ENCODE measurements at regions not wholly inside any gene's neighbourhood (a gene's known extent, or its start where the extent isn't known, plus 50 kb on each side); places are given as distances from the start of the nearest gene placed in this dataset.

DNA sequence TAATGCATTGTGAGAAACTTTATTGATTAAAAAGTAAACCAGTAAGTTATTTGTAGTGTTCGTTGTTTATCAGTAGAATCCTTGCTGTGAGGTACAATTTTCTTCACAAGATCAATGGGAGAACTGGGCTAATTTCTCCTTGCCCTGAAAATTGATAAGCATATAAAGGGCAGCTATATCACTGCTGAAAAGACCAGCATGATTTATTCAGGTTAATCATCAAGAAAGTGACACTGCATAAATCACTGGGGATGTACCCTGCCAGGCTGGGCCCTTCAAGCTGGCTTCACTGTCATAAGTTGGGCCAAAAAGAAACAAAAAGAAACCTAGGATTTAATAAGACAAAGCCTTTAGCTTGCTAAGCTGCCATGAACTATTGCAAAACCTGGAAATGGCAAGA is 746.7 kb downstream of the STPG2 start:
- H3K4me1 ChIP-seq (ENCODE audit: control insufficient read depth in 1 of 2, insufficient read depth in 2 of 2, low read length in 2 of 2), result no peaks in the 10 kb centered on the region
- intact Hi-C loops (cut with micrococcal nuclease), result no loop called here
- TF ChIP-seq, protein P1, sequence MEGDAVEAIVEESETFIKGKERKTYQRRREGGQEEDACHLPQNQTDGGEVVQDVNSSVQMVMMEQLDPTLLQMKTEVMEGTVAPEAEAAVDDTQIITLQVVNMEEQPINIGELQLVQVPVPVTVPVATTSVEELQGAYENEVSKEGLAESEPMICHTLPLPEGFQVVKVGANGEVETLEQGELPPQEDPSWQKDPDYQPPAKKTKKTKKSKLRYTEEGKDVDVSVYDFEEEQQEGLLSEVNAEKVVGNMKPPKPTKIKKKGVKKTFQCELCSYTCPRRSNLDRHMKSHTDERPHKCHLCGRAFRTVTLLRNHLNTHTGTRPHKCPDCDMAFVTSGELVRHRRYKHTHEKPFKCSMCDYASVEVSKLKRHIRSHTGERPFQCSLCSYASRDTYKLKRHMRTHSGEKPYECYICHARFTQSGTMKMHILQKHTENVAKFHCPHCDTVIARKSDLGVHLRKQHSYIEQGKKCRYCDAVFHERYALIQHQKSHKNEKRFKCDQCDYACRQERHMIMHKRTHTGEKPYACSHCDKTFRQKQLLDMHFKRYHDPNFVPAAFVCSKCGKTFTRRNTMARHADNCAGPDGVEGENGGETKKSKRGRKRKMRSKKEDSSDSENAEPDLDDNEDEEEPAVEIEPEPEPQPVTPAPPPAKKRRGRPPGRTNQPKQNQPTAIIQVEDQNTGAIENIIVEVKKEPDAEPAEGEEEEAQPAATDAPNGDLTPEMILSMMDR (IDR thresholded peaks at IDR 0.05), result no peak
- H4K20me1 ChIP-seq (ENCODE audit: insufficient read depth, low read length), result no peaks in the 10 kb centered on the region
- H3K9ac ChIP-seq (ENCODE audit: insufficient read depth, low read length, poor library complexity, severe bottlenecking), result no peak overlapping the region
- no peak overlapping the region for H3K4me3 Mint-ChIP-seq
- no peaks in the 10 kb centered on the region for H3K27me3 ChIP-seq (ENCODE audit: control insufficient read depth in 2 of 2, insufficient read depth in 2 of 2, low read length in 2 of 2)
- H3K36me3 ChIP-seq (replicated peaks in 1 of 2; ENCODE audit: control insufficient read depth in 1 of 2, insufficient read depth in 2 of 2, low read length in 2 of 2), result no peaks in the 10 kb centered on the region
- peaks cover 6 to 20% (median 10%) of the 10 kb centered on the region in 7 donors for H3K9me3 Mint-ChIP-seq
- no peak overlapping the region for H3K27ac Mint-ChIP-seq
- H3K9me3 ChIP-seq (replicated peaks in 1 of 2; ENCODE audit: control insufficient read depth in 1 of 2, insufficient read depth in 1 of 2, low read length in 2 of 2), result peaks cover 6 to 7% of the 10 kb centered on the region in 2 donors
- H3K4me1 Mint-ChIP-seq, result no peaks in the 10 kb centered on the region
- H3K36me3 Mint-ChIP-seq, result no peaks in the 10 kb centered on the region
- peaks cover 0 to 2% (median under 1%) of the 10 kb centered on the region in 3 donors for H3K27me3 Mint-ChIP-seq (ENCODE audit: low read depth in 3 of 3)
- no peak overlapping the region for H3K27ac ChIP-seq (ENCODE audit: low read depth in 1 of 2, low read length in 2 of 2)
- H3K4me2 ChIP-seq (replicated peaks; ENCODE audit: extremely low read depth, low read length, poor library complexity, severe bottlenecking), result no peak overlapping the region
- H2AFZ ChIP-seq (ENCODE audit: insufficient read depth, low read depth, low read length, poor library complexity, severe bottlenecking), result no peak overlapping the region
- no peaks in the 10 kb centered on the region for H3K79me2 ChIP-seq (ENCODE audit: insufficient read depth, low read length)
- WGBS (ENCODE audit: insufficient coverage), result no CpG with 5 or more reads among the region's 1 CpG
- H3K4me3 ChIP-seq (replicated peaks in 1 of 3; ENCODE audit: low read depth in 2 of 3, low read length in 3 of 3), result no peak overlapping the region
- no peak for DNase-seq

DNA sequence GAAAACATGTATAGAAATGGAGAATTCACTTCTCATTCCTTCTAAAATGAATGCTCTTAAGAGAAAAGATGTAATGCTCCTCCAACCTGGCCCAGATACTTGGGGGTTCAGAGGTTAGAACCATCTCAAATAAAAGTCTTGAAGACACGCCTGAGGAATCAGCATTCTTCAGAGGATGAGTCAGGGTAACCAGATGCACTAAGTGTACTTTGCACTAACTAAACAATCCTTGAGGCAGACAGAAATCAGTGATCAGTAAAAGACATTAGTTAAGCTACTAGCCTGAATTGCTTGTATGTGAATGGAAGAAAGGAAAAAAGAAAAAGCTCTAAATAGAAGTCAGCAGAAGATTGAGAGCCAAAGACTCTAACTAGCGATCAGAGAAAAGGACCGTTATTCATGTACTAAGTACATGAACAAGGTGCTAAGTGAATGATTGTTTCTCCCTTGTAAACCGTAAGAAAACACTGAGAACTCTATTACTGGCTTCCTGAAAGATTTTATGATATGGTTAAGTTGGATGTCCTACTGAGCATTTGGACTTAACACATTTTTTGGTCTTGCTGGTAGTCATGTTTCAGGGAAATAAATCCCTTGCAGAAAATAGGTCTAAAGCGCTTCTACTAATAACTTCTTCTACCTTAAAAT is 738.3 kb downstream of the STPG2 start:
- Mint-ChIP-seq H3K4me3 (no peak overlapping the region), H3K36me3 (no peaks in the 10 kb centered on the region), H3K9me3 (peaks cover 8 to 26% (median 19%) of the 10 kb centered on the region in 7 donors), H3K27me3 (ENCODE audit: low read depth in 3 of 3) (peaks cover 0 to 3% (median 0%) of the 10 kb centered on the region in 3 donors), H3K4me1 (no peaks in the 10 kb centered on the region), H3K27ac (no peak overlapping the region)
- Histone ChIP-seq H2AFZ (ENCODE audit: insufficient read depth, low read depth, low read length, poor library complexity, severe bottlenecking) (no peak overlapping the region), H3K27ac (ENCODE audit: low read depth in 1 of 2, low read length in 2 of 2) (no peak overlapping the region), H3K4me3 (replicated peaks in 1 of 3; ENCODE audit: low read depth in 2 of 3, low read length in 3 of 3) (no peak overlapping the region), H3K9me3 (replicated peaks in 1 of 2; ENCODE audit: control insufficient read depth in 1 of 2, insufficient read depth in 1 of 2, low read length in 2 of 2) (peaks cover 20 to 26% of the 10 kb centered on the region in 2 donors), H3K9ac (ENCODE audit: insufficient read depth, low read length, poor library complexity, severe bottlenecking) (no peak overlapping the region), H3K4me2 (replicated peaks; ENCODE audit: extremely low read depth, low read length, poor library complexity, severe bottlenecking) (no peak overlapping the region), H3K4me1 (ENCODE audit: control insufficient read depth in 1 of 2, insufficient read depth in 2 of 2, low read length in 2 of 2) (no peaks in the 10 kb centered on the region), H3K27me3 (ENCODE audit: control insufficient read depth in 2 of 2, insufficient read depth in 2 of 2, low read length in 2 of 2) (no peaks in the 10 kb centered on the region), H3K79me2 (ENCODE audit: insufficient read depth, low read length) (no peaks in the 10 kb centered on the region), H4K20me1 (ENCODE audit: insufficient read depth, low read length) (no peaks in the 10 kb centered on the region), H3K36me3 (replicated peaks in 1 of 2; ENCODE audit: control insufficient read depth in 1 of 2, insufficient read depth in 2 of 2, low read length in 2 of 2) (no peaks in the 10 kb centered on the region)
- TF ChIP-seq, protein P1 (IDR thresholded peaks at IDR 0.05), result no peak
- WGBS (ENCODE audit: insufficient coverage), result 87% methylated on average over 2 of the region's 5 CpGs
- intact Hi-C loops (cut with micrococcal nuclease), result no loop called here
- no peak for DNase-seq
